HL-60/S4 treated with retinoic acid at 250 ng/mL for 4 days and 3 days (cell line): ENCODE measurements at regions not wholly inside any gene's neighbourhood (a gene's known extent, or its start where the extent isn't known, plus 50 kb on each side); places are given as distances from the start of the nearest gene placed in this dataset.

Experiments
- in situ Hi-C: fragments of 300-500 bp; cut with MboI; formaldehyde crosslinking; loops from 2 replicates; pipeline ENCODE4 v1.7.0; 2022; ENCODE audit warnings: low sequenced_read_pairs

DNA sequence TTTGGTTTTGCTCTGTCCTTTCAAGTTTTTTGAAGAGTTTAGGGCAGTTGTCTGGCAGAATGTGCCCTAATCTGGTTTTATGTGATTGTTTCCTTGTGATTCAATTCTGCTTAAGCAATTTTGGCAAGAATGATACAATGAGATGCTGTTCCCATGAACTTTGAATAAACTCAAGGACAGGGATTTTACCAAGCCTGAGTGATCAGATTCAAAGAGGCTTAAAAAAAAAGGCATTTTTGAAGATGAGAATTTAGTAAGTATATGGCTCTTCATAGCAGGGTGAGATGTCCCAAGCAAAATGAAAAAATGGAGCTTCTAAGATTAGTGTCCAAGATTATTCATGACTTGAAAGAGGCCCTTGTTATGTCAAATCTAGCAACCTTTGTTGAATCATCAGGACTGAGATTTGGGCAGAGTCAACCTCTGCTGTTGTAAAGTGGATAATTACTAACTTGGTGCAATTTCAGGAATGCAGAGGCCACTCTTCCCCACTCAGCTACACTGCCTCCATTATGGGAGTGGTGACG is 180.6 kb upstream of the NUDT4 start:
- in situ Hi-C loops, result no loop called here

DNA sequence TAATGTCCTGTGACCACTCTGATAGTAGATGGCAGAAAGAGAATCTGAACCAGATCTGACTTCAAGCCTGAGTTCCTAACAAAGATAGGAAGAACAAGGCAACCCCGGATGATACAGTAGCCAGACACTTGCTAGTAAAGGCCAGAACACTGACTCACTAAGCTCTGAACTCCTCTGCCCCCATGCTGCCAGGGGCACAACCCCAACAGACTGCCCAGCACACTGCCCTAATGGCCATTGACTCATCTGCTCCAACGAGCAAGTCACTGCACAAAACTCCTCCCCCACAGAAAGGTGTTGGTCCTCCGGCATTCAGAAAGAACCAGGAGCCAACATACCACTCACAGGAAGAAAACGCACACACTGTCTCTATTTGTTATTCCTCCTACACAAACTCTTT is 179.6 kb upstream of the NUDT4 start:
- in situ Hi-C loops, result no loop called here

- in situ Hi-C loops, result no loop called here
These were observed 177.9 kb upstream of the NUDT4 start for GRCh38 chr12:93199831-93200236.

DNA sequence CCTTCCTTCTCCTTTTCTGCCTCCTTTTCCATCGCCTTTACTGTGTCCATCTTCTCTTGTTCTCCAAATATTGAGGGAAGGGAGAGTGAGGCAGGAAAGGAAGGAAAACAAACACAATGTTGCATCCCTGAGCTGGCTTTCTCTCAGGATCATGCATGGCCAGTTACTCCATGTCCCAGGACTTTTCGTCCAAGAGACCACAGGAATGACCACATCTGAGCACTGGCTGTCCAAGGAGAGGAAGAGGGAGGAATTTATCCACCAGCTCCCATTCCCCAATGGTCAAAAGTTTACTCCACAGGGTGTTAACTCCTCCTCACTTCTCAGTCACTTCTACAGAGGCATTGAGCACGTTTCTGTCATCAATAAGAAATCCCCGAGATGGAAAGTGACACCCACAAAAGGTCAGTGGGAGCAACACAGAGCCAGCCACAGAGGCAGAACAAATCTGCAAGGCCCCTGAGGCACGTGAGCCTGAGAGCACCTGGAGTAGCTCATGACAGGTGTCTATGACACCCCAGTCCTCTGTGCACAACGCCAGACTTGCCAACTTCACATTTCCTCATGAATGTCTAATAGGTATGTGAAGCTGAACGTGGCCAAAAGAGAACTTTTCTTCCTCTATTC is 177.3 kb upstream of the NUDT4 start:
- in situ Hi-C loops, result no loop called here

GRCh38 chr12:93201990-93202389 is 175.7 kb upstream of the NUDT4 start:
- in situ Hi-C loops, result no loop called here

GRCh38 chr12:93202688-93203087 is 175.0 kb upstream of the NUDT4 start:
- in situ Hi-C loops, result no loop called here

- in situ Hi-C loops, result no loop called here
These were observed 174.4 kb upstream of the NUDT4 start for GRCh38 chr12:93203361-93203760.

- in situ Hi-C loops, result no loop called here
These were observed 172.8 kb upstream of the NUDT4 start for GRCh38 chr12:93204896-93205295.

- in situ Hi-C loops, result no loop called here
These were observed 172.4 kb upstream of the NUDT4 start for GRCh38 chr12:93205361-93205760.

DNA sequence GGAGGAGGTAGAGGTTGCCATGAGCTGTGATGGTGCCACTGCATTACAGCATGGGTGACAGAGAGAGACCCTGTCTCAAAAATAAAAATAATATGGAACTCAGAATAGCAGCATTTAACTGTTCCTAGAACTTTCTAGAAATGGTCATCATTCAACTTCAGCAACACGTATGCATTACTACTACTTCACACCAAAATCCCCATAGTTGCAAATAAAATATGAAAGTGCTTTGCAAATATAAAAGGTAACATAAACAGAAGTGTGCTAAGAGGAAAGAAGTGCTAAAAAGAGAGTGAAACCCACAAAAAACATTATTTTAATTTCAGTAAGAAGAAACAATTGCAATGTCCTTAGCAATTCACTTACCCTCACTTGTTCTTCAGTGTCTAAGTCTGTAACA is 169.7 kb upstream of the NUDT4 start:
- in situ Hi-C loops, result no loop called here

DNA sequence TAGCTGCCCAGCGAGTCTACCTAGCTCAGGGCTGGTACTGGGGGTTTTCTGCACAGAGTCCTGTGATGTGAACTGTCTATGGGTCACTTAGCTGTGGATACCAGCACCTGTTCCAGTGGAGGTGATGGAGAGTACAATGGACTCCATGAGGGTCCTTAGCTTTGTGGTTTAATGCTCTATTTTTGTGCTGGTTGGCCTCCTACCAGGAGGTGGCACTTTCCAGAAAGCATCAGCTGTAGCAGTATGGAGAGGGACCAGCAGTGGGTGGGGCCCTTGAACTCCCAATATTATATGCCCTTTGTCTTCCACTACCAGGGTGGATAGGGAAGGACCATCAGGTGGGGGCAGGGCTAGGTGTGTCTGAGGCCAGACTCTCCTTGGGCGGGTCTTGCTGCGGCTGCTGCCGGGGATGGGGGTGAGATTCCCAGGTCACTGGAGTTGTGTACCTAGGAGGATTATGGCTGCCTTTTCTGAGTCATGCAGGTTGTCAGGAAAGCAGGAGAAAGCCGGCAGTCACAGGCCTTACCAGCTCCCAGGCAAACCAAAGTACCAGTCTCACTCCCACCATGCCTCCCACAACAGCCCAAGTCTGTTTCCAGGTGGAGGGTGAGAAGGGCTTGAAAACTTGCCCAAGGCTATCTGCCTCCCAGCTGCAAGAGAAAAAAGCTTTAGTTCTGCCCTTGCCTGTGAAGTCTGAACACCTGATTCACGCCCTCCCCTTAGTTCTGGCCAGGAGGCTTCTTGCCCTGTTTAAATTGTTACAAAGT is 163.0 kb upstream of the NUDT4 start:
- in situ Hi-C loops, result no loop called here

DNA sequence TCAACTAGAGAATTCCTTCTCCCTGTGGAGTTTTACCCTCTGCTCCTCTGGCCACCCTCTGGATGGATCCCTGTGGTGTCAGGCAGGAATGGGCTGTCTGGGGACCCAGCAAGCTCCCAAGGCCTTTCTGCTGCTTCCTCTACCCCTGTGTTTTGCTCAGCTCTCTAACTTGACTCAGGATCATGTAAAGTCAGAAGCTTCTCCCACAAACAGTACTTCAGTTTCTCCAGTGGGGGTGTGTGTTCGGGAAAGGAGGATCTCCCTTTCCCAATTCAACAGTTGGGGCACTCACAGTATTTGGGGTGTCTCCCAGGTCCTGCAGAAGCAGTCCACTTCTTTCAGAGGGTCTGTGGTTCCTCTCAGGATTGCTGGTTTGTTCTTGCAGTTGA is 162.4 kb upstream of the NUDT4 start:
- in situ Hi-C loops, result no loop called here

DNA sequence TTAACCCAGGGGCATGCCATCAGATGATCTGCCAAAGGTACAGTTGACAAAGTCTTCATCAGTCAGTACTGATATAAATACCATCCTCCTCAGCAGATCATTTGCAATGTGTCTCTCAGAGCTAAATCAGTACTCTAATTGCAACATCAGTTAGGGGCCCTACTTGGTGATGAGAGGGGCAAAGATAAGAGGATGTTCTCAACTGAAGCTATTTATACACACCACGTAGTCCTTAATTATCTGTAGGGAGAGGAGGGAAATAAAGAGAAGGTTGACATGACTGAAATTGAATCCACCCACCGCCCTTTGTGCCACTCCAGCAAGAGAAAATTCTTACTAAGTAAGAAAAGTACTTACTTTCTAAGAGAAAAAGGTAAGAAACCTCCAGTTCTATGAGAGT is 157.8 kb upstream of the NUDT4 start:
- in situ Hi-C loops, result no loop called here

GRCh38 chr12:93221841-93222240 is 155.9 kb upstream of the NUDT4 start:
- in situ Hi-C loops, result no loop called here

GRCh38 chr12:93223440-93224426 is 154.0 kb upstream of the NUDT4 start:
- in situ Hi-C loops, result no loop called here

DNA sequence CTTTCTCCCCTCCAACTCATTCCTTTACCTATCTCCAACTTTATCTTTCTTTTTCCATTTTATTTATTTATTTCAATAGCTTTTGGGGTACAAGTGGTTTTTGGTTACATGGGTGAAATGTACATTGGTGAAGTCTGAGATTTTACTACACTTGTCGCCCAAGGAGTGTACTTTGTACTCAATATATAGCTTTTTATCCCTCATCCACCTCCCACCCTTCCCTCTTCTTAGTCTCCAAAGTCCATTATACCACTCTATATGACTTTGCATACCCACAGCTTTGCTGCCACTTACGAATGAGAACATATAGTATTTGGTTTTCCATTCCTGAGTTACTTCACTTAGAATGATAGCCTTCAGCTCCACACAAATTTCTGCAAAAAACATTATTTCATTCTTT is 152.6 kb upstream of the NUDT4 start:
- in situ Hi-C loops, result no loop called here

- in situ Hi-C loops, result no loop called here
These were observed 151.4 kb upstream of the NUDT4 start for GRCh38 chr12:93226361-93226760.

DNA sequence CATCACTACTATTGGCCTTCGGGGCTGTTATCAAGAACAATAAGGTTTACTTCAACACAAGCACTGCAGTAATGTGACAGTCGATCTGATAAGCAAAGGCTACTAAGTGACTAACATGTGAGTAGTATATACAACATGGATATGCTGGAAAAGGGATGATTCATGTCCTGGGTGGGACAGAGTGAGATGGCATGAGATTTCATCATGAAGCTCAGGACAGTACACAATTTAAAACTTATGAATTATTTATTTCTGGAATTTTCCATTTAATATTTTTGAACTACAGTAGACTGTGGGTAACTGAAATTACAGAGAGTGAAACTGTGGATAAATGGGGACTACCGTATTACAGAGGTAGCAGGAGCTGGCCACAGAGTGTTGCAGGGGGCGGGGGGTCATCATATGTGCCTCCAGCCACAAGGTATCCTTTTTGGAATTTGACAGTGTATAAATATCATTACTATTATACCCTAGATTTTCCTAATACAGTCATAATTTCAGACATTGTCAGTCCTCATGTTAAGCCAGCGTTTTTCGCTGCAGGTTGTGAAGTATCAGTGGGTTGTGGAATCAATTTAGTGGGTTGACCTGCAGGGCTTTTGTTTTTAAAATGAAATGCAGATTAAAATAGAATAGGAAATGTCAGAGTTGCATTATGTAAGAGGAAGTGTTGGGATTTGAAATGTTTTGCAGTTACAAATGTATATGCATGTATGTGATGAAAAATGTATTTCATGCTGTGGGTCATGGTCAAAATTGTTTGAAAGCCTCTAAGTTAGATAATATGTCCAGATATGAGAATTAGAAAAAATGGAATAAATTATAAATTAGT is 148.0 kb upstream of the NUDT4 start:
- in situ Hi-C loops, result no loop called here

GRCh38 chr12:93230326-93230720 is 147.4 kb upstream of the NUDT4 start:
- in situ Hi-C loops, result no loop called here

- in situ Hi-C loops, result no loop called here
These were observed 145.8 kb upstream of the NUDT4 start for GRCh38 chr12:93231938-93232337.
